CD4-positive, alpha-beta T cell (primary cell): ENCODE measurements at regions not wholly inside any gene's neighbourhood (a gene's known extent, or its start where the extent isn't known, plus 50 kb on each side); places are given as distances from the start of the nearest gene placed in this dataset.

Experiments
- ATAC-seq: fragments of 200-7000 bp; cut with Tn5 transposase; one replicate; pipeline ENCODE4 v1.10.0; 2022; ENCODE audit warnings: mild to moderate bottlenecking; ENCODE audit not compliant: poor library complexity
- CTCF ChIA-PET: fragments of 350-600 bp; sonication (Branson Sonifier 250); formaldehyde crosslinking; loops from one replicate; lab custom pipeline; 2021; ENCODE audit warnings: antibody characterized with exemption, inconsistent platforms; lab: Charles Lee
- POLR2A ChIA-PET: fragments of 350-600 bp; sonication (Branson Sonifier 250); formaldehyde crosslinking; loops from one replicate; lab custom pipeline; 2021; ENCODE audit warnings: antibody characterized with exemption, inconsistent platforms; lab: Charles Lee
- DNase-seq, 14 experiments: peaks; one replicate each; pipeline ENCODE4 v3.0.0-alpha.2; 2013 to 2020; ENCODE audit warnings: mixed read lengths in 2 of 14
- H3K27ac ChIP-seq, 2 donors: one replicate each; pipeline versions ENCODE4 v1.5.1 to v1.7.0; 2013; ENCODE audit warnings: low read length in 2 of 2, low read depth in 1 of 2, mild to moderate bottlenecking in 1 of 2
- H3K27me3 ChIP-seq, 2 experiments: 1 replicate in 1 of 2; 2 replicates in 1 of 2; pipeline versions ENCODE4 v1.6.1 to v1.7.0; 2013; ENCODE audit warnings: low read length in 2 of 2, control low read depth in 1 of 2, mild to moderate bottlenecking in 1 of 2, moderate library complexity in 1 of 2; ENCODE audit not compliant: insufficient read depth in 2 of 2, control insufficient read depth in 1 of 2
- H3K36me3 ChIP-seq: one replicate; pipeline ENCODE4 v1.6.1; 2013; ENCODE audit warnings: low read length, control low read depth; ENCODE audit not compliant: insufficient read depth
- H3K4me1 ChIP-seq: one replicate; pipeline ENCODE4 v1.6.1; 2013; ENCODE audit warnings: low read length, control low read depth; ENCODE audit not compliant: insufficient read depth
- H3K4me3 ChIP-seq: one replicate; pipeline ENCODE4 v1.5.1; 2013; ENCODE audit warnings: mild to moderate bottlenecking, low read length, moderate library complexity
- H3K9me3 ChIP-seq, 2 experiments: 1 replicate in 1 of 2; 2 replicates in 1 of 2; pipeline versions ENCODE4 v1.6.1 to v1.7.0; 2013; ENCODE audit warnings: low read length in 2 of 2, mild to moderate bottlenecking in 2 of 2, control low read depth in 1 of 2, moderate library complexity in 1 of 2; ENCODE audit not compliant: control insufficient read depth in 1 of 2, insufficient read depth in 1 of 2
- H3K27ac Mint-ChIP-seq: one replicate; pipeline ENCODE4 v1.8.0; 2020; ENCODE audit warnings: mixed read lengths
- H3K27me3 Mint-ChIP-seq: one replicate; pipeline ENCODE4 v1.8.0; 2021; ENCODE audit warnings: mixed read lengths
- H3K36me3 Mint-ChIP-seq: one replicate; pipeline ENCODE4 v1.8.0; 2021; ENCODE audit warnings: low read depth, mixed read lengths
- H3K4me1 Mint-ChIP-seq: one replicate; pipeline ENCODE4 v1.8.0; 2021; ENCODE audit warnings: low read depth, mixed read lengths
- H3K4me3 Mint-ChIP-seq: one replicate; pipeline ENCODE4 v1.8.0; 2020; ENCODE audit warnings: mild to moderate bottlenecking, mixed read lengths
- H3K9me3 Mint-ChIP-seq: one replicate; pipeline ENCODE4 v1.8.0; 2020; ENCODE audit warnings: mixed read lengths
- CTCF ChIP-seq: fragments of 200-600 bp; IDR thresholded peaks from one replicate; pipeline ENCODE4 v1.8.0; 2022; ENCODE audit warnings: antibody characterized with exemption, mild to moderate bottlenecking
- intact Hi-C, 2 experiments: fragments of 100-400 bp; cut with DNase I in 1 of 2; cut with micrococcal nuclease in 1 of 2; formaldehyde crosslinking; loops; one replicate each; pipeline versions ENCODE4 v1.15.1 to v1.9.0; 2023 to 2025; cut with DNase I, micrococcal nuclease

- Mint-ChIP-seq H3K4me3 (no peak overlapping the region), H3K4me1 (no peaks in the 10 kb centered on the region), H3K27ac (no peak overlapping the region), H3K36me3 (no peaks in the 10 kb centered on the region), H3K27me3 (no peaks in the 10 kb centered on the region), H3K9me3 (no peaks in the 10 kb centered on the region)
- TF ChIP-seq CTCF, result no peak
- ATAC-seq (no peak), DNase-seq (no peak)
- H3K36me3 ChIP-seq, result no peaks in the 10 kb centered on the region
- no peaks in the 10 kb centered on the region for H3K4me1 ChIP-seq
- H3K4me3 ChIP-seq, result no peak overlapping the region
- POLR2A ChIA-PET, result no interaction called here
- CTCF ChIA-PET, result no interaction called here
- H3K27ac ChIP-seq, result no peak overlapping the region
- H3K9me3 ChIP-seq, result no peaks in the 10 kb centered on the region
- intact Hi-C loops, result no loop called here
- no peaks in the 10 kb centered on the region for H3K27me3 ChIP-seq
Observed at GRCh38 chr14:22337938-22338337, 251.1 kb downstream of the DAD1 start.

- Histone ChIP-seq H3K4me3 (no peak overlapping the region), H3K27me3 (no peaks in the 10 kb centered on the region), H3K36me3 (no peaks in the 10 kb centered on the region), H3K4me1 (no peaks in the 10 kb centered on the region), H3K9me3 (no peaks in the 10 kb centered on the region), H3K27ac (no peak overlapping the region)
- CTCF ChIA-PET, result no interaction called here
- POLR2A ChIA-PET, result no interaction called here
- TF ChIP-seq CTCF, result no peak
- no peak overlapping the region for H3K4me3 Mint-ChIP-seq
- no peak for DNase-seq
- no peak overlapping the region for H3K27ac Mint-ChIP-seq
- H3K9me3 Mint-ChIP-seq, result no peaks in the 10 kb centered on the region
- no peaks in the 10 kb centered on the region for H3K27me3 Mint-ChIP-seq
- ATAC-seq, result no peak
- H3K36me3 Mint-ChIP-seq, result no peaks in the 10 kb centered on the region
- intact Hi-C loops, result no loop called here
- no peaks in the 10 kb centered on the region for H3K4me1 Mint-ChIP-seq
Observed at GRCh38 chr14:22337521-22337920, 251.5 kb downstream of the DAD1 start.

- Mint-ChIP-seq H3K27me3 (no peaks in the 10 kb centered on the region), H3K4me1 (no peaks in the 10 kb centered on the region), H3K4me3 (no peak overlapping the region), H3K27ac (no peak overlapping the region), H3K9me3 (no peaks in the 10 kb centered on the region), H3K36me3 (no peaks in the 10 kb centered on the region)
- Histone ChIP-seq H3K9me3 (no peaks in the 10 kb centered on the region), H3K36me3 (no peaks in the 10 kb centered on the region), H3K27me3 (no peaks in the 10 kb centered on the region), H3K4me1 (no peaks in the 10 kb centered on the region), H3K27ac (no peak overlapping the region), H3K4me3 (no peak overlapping the region)
- ChIA-PET POLR2A (no interaction called here), CTCF (no interaction called here)
- no peak for TF ChIP-seq CTCF
- no peak for DNase-seq
- intact Hi-C loops, result no loop called here
- no peak for ATAC-seq
Observed at GRCh38 chr14:22336031-22336430, 253.0 kb downstream of the DAD1 start.
